H1 (cell line): ENCODE measurements at regions not wholly inside any gene's neighbourhood (a gene's known extent, or its start where the extent isn't known, plus 50 kb on each side); places are given as distances from the start of the nearest gene placed in this dataset.

Experiments
- CTCF ChIA-PET: fragments of 300-600 bp; sonication (Branson Sonifier 250); formaldehyde crosslinking; loops from one replicate; lab custom pipeline; 2021; ENCODE audit not compliant: partially characterized antibody; lab: Charles Lee
- POLR2A ChIA-PET: fragments of 300-600 bp; sonication (Branson Sonifier 250); formaldehyde crosslinking; loops from one replicate; lab custom pipeline; 2021; ENCODE audit warnings: inconsistent platforms; ENCODE audit not compliant: partially characterized antibody; lab: Charles Lee
- DNase-seq, 2 experiments: peaks; one replicate each; pipeline versions ENCODE4 v3.0.0 to v3.0.0-alpha.2; 2010 to 2022; ENCODE audit warnings: low spot score in 2 of 2, low read depth in 1 of 2, mixed read lengths in 1 of 2
- FAIRE-seq: peaks from 2 replicates; lab custom pipeline; 2011; peaks lifted over from hg19 to GRCh38; lab: Jason Lieb, UNC
- H2AFZ ChIP-seq: 2 replicates; pipeline ENCODE4 v1.8.1; 2012; ENCODE audit warnings: low read length, inconsistent platforms
- H2AK5ac ChIP-seq: 2 replicates; pipeline ENCODE4 v1.6.1; 2013; ENCODE audit warnings: low read depth, low read length
- H2BK120ac ChIP-seq: replicated peaks from 2 replicates; pipeline ENCODE3; 2013; ENCODE audit warnings: low read depth, low read length, inconsistent platforms
- H2BK12ac ChIP-seq: 2 replicates; pipeline ENCODE4 v1.6.1; 2013; ENCODE audit warnings: low read depth, low read length
- H2BK15ac ChIP-seq: 2 replicates; pipeline ENCODE4 v1.6.1; 2013; ENCODE audit warnings: low read length
- H2BK20ac ChIP-seq: 2 replicates; pipeline ENCODE4 v1.6.1; 2013; ENCODE audit warnings: low read length
- H2BK5ac ChIP-seq: 2 replicates; pipeline ENCODE4 v1.6.1; 2013; ENCODE audit warnings: low read depth, low read length
- H3K14ac ChIP-seq: 2 replicates; pipeline ENCODE4 v1.6.1; 2013; ENCODE audit warnings: inconsistent platforms; ENCODE audit not compliant: insufficient read length
- H3K18ac ChIP-seq: 2 replicates; pipeline ENCODE4 v1.6.1; 2013; ENCODE audit warnings: low read length; ENCODE audit errors: extremely low read depth
- H3K23ac ChIP-seq: 2 replicates; pipeline ENCODE4 v1.6.1; 2013; ENCODE audit warnings: inconsistent platforms; ENCODE audit not compliant: insufficient read length
- H3K23me2 ChIP-seq: 2 replicates; pipeline ENCODE4 v1.6.1; 2013; ENCODE audit warnings: low read depth, low read length
- H3K27ac ChIP-seq: 2 replicates; pipeline ENCODE4 v1.6.1; 2011; ENCODE audit warnings: low read depth, low read length, inconsistent platforms
- H3K27me3 ChIP-seq, 4 experiments: replicated peaks in 1 of 4; 1 replicate in 1 of 4; 2 replicates in 3 of 4; pipeline versions ENCODE4 v1.6.1 to v1.8.1; 2011 to 2013; ENCODE audit warnings: low read length in 3 of 4, mild to moderate bottlenecking in 3 of 4, inconsistent platforms in 2 of 4, mixed read lengths in 2 of 4, moderate library complexity in 1 of 4; ENCODE audit not compliant: control insufficient read depth in 3 of 4, insufficient read depth in 3 of 4; ENCODE audit errors: extremely low read depth in 1 of 4
- H3K36me3 ChIP-seq, 4 experiments: 2 replicates each; pipeline versions ENCODE4 v1.6.1 to v1.8.1; 2011 to 2013; ENCODE audit warnings: mild to moderate bottlenecking in 4 of 4, low read length in 3 of 4, moderate library complexity in 2 of 4, control low read depth in 1 of 4, inconsistent platforms in 1 of 4; ENCODE audit not compliant: insufficient read depth in 4 of 4, control insufficient read depth in 2 of 4
- H3K4ac ChIP-seq: replicated peaks from 2 replicates; pipeline ENCODE3; 2013; ENCODE audit warnings: low read length, low read depth, mixed read lengths, inconsistent platforms; ENCODE audit not compliant: insufficient read length
- H3K4me1 ChIP-seq, 4 experiments: replicated peaks in 1 of 4; 1 replicate in 1 of 4; 2 replicates in 3 of 4; pipeline versions ENCODE4 v1.6.1 to v1.8.1; 2011 to 2013; ENCODE audit warnings: low read length in 3 of 4, inconsistent platforms in 2 of 4, mixed read lengths in 1 of 4; ENCODE audit not compliant: insufficient read depth in 4 of 4, control insufficient read depth in 3 of 4
- H3K4me2 ChIP-seq, 2 experiments: 2 replicates each; pipeline versions ENCODE4 v1.6.1 to v1.8.1; 2011 to 2013; ENCODE audit warnings: low read depth in 2 of 2, low read length in 2 of 2, control low read depth in 1 of 2, inconsistent platforms in 1 of 2, mild to moderate bottlenecking in 1 of 2; ENCODE audit not compliant: insufficient read depth in 1 of 2
- H3K4me3 ChIP-seq, 4 experiments: fragments of 200-600, 300-600 bp in 1 of 4; sonication (generic), shearing (Covaris generic), sonication (Bioruptor Twin) in 1 of 4; 2 replicates each; pipeline versions ENCODE4 v1.5.1 to v1.8.1; 2011 to 2016; ENCODE audit warnings: low read length in 4 of 4, low read depth in 3 of 4, control low read depth in 2 of 4, inconsistent platforms in 2 of 4, mild to moderate bottlenecking in 2 of 4, mixed read lengths in 1 of 4, moderate library complexity in 1 of 4; ENCODE audit not compliant: insufficient read depth in 2 of 4; ENCODE audit errors: extremely low read depth in 1 of 4
- H3K56ac ChIP-seq: replicated peaks from 2 replicates; pipeline ENCODE3; 2013; ENCODE audit warnings: low read depth, mild to moderate bottlenecking, mixed read lengths, low read length, inconsistent platforms; ENCODE audit not compliant: insufficient read length
- H3K79me1 ChIP-seq: 2 replicates; pipeline ENCODE4 v1.6.1; 2013; ENCODE audit warnings: low read depth, low read length, control low read depth
- H3K79me2 ChIP-seq, 2 experiments: 2 replicates each; pipeline versions ENCODE4 v1.6.1 to v1.8.1; 2012 to 2013; ENCODE audit warnings: low read length in 2 of 2, mild to moderate bottlenecking in 2 of 2, inconsistent platforms in 1 of 2; ENCODE audit not compliant: insufficient read depth in 2 of 2, control insufficient read depth in 1 of 2
- H3K9ac ChIP-seq, 4 experiments: replicated peaks in 1 of 4; 1 replicate in 1 of 4; 2 replicates in 3 of 4; pipeline versions ENCODE4 v1.6.1 to v1.8.1; 2011 to 2013; ENCODE audit warnings: low read depth in 3 of 4, low read length in 3 of 4, control low read depth in 2 of 4, mild to moderate bottlenecking in 2 of 4, moderate library complexity in 2 of 4, inconsistent platforms in 1 of 4; ENCODE audit errors: extremely low read depth in 1 of 4
- H3K9me3 ChIP-seq, 2 experiments: 2 replicates each; pipeline versions ENCODE4 v1.6.1 to v1.8.1; 2012 to 2013; ENCODE audit warnings: mild to moderate bottlenecking in 2 of 2, moderate library complexity in 2 of 2, control low read depth in 1 of 2, inconsistent platforms in 1 of 2, low read depth in 1 of 2, low read length in 1 of 2, mixed read lengths in 1 of 2; ENCODE audit not compliant: insufficient read depth in 2 of 2
- H4K20me1 ChIP-seq, 2 experiments: replicated peaks in 1 of 2; 2 replicates each; pipeline versions ENCODE3 to v1.8.1; 2011 to 2013; ENCODE audit warnings: inconsistent platforms in 2 of 2, low read length in 2 of 2, mild to moderate bottlenecking in 1 of 2; ENCODE audit not compliant: insufficient read depth in 2 of 2, control insufficient read depth in 1 of 2
- H4K5ac ChIP-seq: 2 replicates; pipeline ENCODE4 v1.6.1; 2013; ENCODE audit warnings: low read length, low read depth, mixed read lengths, inconsistent platforms; ENCODE audit not compliant: insufficient read length
- H4K8ac ChIP-seq: 2 replicates; pipeline ENCODE4 v1.8.0; 2013; ENCODE audit warnings: mild to moderate bottlenecking, moderate library complexity, low read length, inconsistent platforms; ENCODE audit not compliant: insufficient read depth; ENCODE audit errors: extremely low read depth
- H4K91ac ChIP-seq: replicated peaks from 2 replicates; pipeline ENCODE3; 2013; ENCODE audit warnings: low read length, mixed read lengths, inconsistent platforms; ENCODE audit not compliant: insufficient read length
- CEBPB ChIP-seq: IDR thresholded peaks from 2 replicates; pipeline ENCODE4 v1.6.1; 2012; ENCODE audit warnings: low read depth, low read length
- CREB1 ChIP-seq: IDR thresholded peaks from 2 replicates; pipeline ENCODE4 v1.6.1; 2012; ENCODE audit warnings: inconsistent platforms
- SUZ12 ChIP-seq: fragments of 200-600 bp; sonication (generic); IDR thresholded peaks from 2 replicates; pipeline ENCODE4 v1.6.1; 2012; ENCODE audit warnings: mild to moderate bottlenecking, inconsistent platforms, low read length, moderate library complexity, mixed read lengths
- WGBS, 2 experiments: shearing (Covaris generic) in 1 of 2; methylation state at CpG; one replicate each; pipeline versions ENCODE4 v1.1.6 to v1.1.7; 2013 to 2015; ENCODE audit warnings: low lambda C conversion rate in 2 of 2, mixed read lengths in 2 of 2, inconsistent platforms in 1 of 2, low coverage in 1 of 2, missing lambda C conversion rate in 1 of 2; ENCODE audit not compliant: insufficient replicate concordance in 2 of 2, insufficient coverage in 1 of 2, insufficient read length in 1 of 2; ENCODE audit errors: extremely low coverage in 1 of 2, missing lambda C conversion rate in 1 of 2; 5-methylcytosine and 5-hydroxymethylcytosine counted together

DNA sequence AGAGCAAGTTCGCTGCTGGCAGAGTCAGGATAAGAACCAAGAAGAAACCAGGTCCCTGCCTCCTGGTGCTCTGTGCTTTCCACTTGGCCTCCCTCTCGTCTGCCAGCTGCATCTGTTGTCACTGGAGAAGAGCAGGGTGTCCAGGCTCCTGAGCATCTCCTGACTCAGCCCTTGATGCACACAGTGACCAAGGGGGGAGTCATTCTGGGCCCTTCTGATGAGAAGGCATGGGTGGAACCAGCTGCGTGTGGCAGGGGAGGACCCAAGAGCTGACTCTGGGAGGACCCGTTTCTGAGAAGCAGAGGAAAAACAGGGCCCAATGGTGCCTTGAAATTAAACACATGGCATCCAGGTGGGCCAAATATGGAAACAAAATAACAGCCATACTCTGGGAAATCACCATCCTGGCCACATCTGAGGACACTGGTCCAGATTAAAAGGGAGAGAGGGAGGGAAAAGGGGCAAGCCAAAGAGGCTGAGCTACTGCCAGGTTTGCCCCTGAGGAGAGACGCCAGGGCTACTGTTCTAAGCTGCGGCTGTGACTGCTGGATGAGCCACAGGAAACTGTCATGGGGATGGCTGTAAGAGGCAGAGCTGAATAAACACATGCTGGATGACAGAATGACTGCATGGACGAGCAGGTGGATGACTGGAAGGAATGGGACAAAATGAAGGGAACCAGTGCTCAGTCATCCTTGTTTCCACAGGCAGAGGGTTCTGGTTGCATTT lies 58.1 kb upstream of the CA12 start:
- H2BK15ac ChIP-seq = no peak overlapping the region
- H3K9ac ChIP-seq = no peak overlapping the region
- CTCF ChIA-PET = interaction anchor here (1.1 to 3.9 kb wide), 4 partner anchors 10 to 347 kb away, joined by 3 to 11 read pairs (median 3); no protein-coding TSS in a partner anchor
- H2BK5ac ChIP-seq = no peak overlapping the region
- H2BK120ac ChIP-seq = no peak overlapping the region
- H3K14ac ChIP-seq = no peak overlapping the region
- no peak overlapping the region for H2AK5ac ChIP-seq
- H3K4me3 ChIP-seq = no peak overlapping the region
- no peak overlapping the region for H2BK20ac ChIP-seq
- H3K4me1 ChIP-seq = peaks cover 0 to 15% (median 7%) of the 10 kb centered on the region in 4 experiments; a peak in 5 of 7 replicates
- H2BK12ac ChIP-seq = no peak overlapping the region; the same call in 1 of the 2 replicates
- no peaks in the 10 kb centered on the region for H3K36me3 ChIP-seq
- FAIRE-seq (no peak), DNase-seq (no peak)
- no peaks in the 10 kb centered on the region for H3K79me2 ChIP-seq
- H3K27me3 ChIP-seq = no peaks in the 10 kb centered on the region; a peak in 1 of 7 replicates
- H4K20me1 ChIP-seq = no peaks in the 10 kb centered on the region
- no peak overlapping the region for H4K91ac ChIP-seq
- no peaks in the 10 kb centered on the region for H3K79me1 ChIP-seq
- H4K8ac ChIP-seq = no peak overlapping the region
- no peak overlapping the region for H3K4me2 ChIP-seq
- H3K23ac ChIP-seq = no peak overlapping the region
- no peak overlapping the region for H4K5ac ChIP-seq
- H3K4ac ChIP-seq = no peak overlapping the region
- H3K23me2 ChIP-seq = no peaks in the 10 kb centered on the region
- no peaks in the 10 kb centered on the region for H3K9me3 ChIP-seq
- 91% methylated on average over 7 of the region's 7 CpGs; no CpG with 5 or more reads in 1 of the 2 experiments for WGBS, 2 experiments
- H3K18ac ChIP-seq = no peak overlapping the region
- no peak overlapping the region for H3K27ac ChIP-seq
- no peak overlapping the region for H2AFZ ChIP-seq
- H3K56ac ChIP-seq = no peak overlapping the region
- TF ChIP-seq CREB1 = no peak
- no peak for TF ChIP-seq SUZ12
- TF ChIP-seq CEBPB = no peak
- TF ChIP-seq, all 59 proteins: peak for 0
- POLR2A ChIA-PET = no interaction called here
